Body of pancreas (tissue), 4 donors: ENCODE measurements at regions not wholly inside any gene's neighbourhood (a gene's known extent, or its start where the extent isn't known, plus 50 kb on each side); places are given as distances from the start of the nearest gene placed in this dataset.
"Not testable (repeated sequence)": the region's sequence is repeated elsewhere in the genome, so short reads cannot be mapped to it uniquely, and the experiment has no call there.

Experiments used
- CTCF ChIP-seq, 7 experiments: fragments of 450-650 bp in 4 of 7; fragments of 200-600 bp in 3 of 7; sonication (generic) in 3 of 7; IDR thresholded peaks; one replicate each; pipeline ENCODE4 v1.5.1; 2016 to 2019; ENCODE audit warnings: antibody characterized with exemption in 7 of 7
- POLR2A ChIP-seq, 3 donors: fragments of 450-650 bp; IDR thresholded peaks; one replicate each; pipeline ENCODE4 v1.6.1; 2016; ENCODE audit warnings: antibody characterized with exemption in 3 of 3, mild to moderate bottlenecking in 2 of 3

- not testable (repeated sequence) for TF ChIP-seq CTCF, POLR2A (IDR thresholded peaks at IDR 0.05)
Observed at GRCh38 chr9:89953263-89953662, 348.5 kb downstream of the GADD45G start.
